Activated T-cell treated with anti-CD3 and anti-CD28 coated beads for 4 hours (primary cell): ENCODE measurements at regions not wholly inside any gene's neighbourhood (a gene's known extent, or its start where the extent isn't known, plus 50 kb on each side); places are given as distances from the start of the nearest gene placed in this dataset.

Experiments
- DNase-seq: peaks from one replicate; pipeline ENCODE4 v3.0.0-alpha.2; 2020

DNA sequence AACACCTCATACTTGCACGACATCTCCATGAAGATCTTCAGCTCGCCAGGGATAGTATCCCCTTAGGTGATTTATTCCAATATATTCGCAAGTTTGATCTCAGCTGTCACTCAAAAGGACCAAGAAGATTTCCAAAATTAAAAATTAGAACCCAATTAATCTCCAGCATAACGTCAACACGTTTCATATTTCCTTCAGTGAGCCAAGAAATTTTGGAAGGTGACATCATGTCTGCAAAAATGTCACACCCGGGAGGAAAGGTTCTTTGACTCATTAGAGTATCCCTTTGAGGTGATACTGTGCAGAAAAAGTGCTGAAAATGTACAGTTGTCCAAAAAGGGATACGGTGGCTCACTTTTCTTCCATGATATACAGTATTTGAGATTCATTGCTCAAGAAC is 569.6 kb downstream of the EFNB2 start:
- no peak for DNase-seq

DNA sequence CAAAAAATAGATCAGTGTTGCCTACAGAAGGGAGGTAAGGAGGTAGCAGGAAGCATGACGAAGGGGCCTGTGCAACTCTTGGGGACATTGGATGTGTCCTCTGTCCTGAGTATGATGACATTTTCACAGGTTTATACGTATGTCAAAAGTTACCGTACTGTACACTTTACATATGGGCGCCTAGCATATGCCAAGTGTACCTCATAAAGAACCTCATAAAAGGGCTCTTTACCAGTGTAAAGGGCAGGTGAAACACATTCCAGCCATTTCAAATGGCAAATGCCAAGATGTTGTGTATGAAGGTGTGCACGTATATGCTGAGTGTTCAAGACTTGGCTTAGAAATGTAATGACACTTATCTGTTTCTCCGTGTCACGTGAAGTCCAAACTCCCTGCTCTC is 573.4 kb downstream of the EFNB2 start:
- no peak for DNase-seq

DNA sequence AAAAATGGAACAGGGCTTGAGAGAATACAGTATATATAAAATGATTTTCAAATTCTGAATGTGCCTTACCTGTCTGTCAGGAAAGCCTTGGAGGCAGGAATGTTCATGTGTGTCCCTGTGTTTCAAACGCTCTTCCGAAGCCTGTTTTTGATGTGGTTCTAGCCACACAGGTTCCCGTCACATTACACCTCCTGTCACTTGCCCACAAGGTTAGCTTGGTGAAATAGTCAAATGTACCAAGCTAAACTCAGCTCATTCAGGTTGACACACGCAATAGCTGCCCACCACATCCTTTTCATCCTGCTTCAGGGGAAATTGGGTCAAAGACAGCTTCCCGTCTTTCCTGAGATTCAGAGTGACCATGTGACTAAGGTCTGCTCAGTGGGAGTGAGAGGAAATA is 574.0 kb downstream of the EFNB2 start:
- DNase-seq: no peak

GRCh38 chr13:105960326-105960725 is 575.1 kb downstream of the EFNB2 start:
- DNase-seq: no peak

GRCh38 chr13:105959876-105960275 is 575.6 kb downstream of the EFNB2 start:
- DNase-seq: no peak

- DNase-seq: no peak
Observed at GRCh38 chr13:105957769-105958438, 577.6 kb downstream of the EFNB2 start.

DNA sequence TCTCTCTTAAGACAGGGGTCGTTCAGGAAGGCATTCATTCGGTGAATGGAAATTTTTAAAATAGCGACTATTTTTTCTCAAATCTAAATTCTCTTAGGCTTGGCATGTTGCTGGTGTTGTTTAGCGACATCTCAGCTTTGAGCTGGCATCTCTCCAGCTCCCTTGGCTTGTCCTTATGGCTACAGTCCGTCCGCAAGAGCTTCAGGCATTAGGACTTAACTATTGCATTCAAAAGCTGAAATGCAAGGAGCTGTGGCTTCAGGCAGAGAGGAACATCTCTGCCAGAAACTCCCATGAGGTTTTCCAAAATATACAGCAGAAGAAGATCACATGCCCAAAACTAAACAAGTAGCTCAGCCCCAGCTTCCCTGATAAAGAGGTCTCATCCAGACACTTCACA is 578.5 kb downstream of the EFNB2 start:
- no peak for DNase-seq

GRCh38 chr13:105952973-105953290 is 582.5 kb downstream of the EFNB2 start:
- no peak for DNase-seq

DNA sequence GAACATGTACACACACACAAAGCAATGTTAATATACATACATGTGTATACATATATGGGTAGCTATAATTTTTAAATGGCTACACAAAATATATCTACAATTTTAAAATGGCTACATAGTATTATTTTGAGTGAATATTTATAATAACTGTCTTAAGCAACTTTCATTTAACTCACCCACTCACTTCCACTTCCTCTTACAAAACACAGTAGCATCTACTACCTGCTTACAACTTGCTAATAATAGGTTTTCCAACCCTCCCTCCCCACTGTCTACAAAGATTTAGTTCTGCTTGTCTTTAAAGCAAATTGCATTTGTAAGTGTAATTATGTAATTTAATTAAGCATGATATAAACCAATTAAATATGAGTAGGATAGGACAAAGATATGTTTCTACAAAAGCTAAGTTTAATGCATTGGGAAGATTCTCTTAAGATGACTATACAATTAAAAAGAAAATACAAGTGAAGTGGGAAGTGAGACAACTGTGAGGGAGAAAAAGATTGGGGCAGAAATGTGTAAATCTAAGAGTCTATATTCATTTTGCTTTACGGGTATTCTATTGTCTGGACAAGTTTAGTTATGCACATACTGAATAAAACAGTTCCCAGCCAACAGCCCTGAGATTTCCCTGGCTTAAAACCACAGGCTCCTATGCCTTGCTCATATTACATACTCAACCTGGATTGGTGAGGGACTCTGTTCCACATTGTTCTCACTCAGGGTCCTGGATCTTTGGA is 583.1 kb downstream of the EFNB2 start:
- no peak for DNase-seq

- DNase-seq: no peak
Observed at GRCh38 chr13:105948143-105948542, 587.3 kb downstream of the EFNB2 start.

DNA sequence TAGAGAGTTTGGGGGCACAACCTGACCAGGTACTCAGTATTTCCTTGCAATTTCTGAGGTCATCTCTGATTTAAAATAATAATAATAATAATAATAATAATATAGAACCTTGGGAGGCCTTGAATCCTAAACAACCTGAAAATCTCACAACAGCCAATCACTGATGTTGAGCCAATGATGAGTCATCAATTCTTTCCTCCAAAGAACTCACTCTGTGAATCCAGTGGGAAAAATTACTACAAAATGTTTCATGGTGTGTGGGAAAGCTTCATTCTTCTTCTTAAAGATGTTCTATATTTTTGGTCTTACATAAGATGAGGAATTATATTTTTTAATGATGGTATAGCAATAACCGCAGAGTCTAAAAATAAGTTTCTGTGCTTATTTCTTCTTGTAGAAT is 594.6 kb downstream of the EFNB2 start:
- DNase-seq: no peak

DNA sequence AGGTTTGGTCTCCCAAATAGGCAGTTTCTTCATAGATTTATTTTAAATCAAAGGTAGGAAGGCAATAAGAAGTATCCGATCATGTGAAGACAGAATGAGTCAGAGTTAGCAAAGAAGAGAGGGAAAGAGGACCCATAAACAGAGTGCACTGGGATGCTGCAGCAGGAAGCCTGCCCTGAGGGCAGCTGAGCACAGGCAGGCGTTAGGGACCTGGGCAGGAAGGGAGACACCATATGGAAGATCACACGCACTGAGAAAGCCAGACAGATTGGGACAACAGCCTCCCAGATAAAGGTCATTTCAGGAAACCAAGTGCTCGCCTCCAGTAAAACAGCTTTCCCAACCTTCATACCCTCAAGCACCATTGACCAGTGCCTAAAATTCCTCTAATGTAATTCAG is 598.0 kb downstream of the EFNB2 start:
- no peak for DNase-seq

DNA sequence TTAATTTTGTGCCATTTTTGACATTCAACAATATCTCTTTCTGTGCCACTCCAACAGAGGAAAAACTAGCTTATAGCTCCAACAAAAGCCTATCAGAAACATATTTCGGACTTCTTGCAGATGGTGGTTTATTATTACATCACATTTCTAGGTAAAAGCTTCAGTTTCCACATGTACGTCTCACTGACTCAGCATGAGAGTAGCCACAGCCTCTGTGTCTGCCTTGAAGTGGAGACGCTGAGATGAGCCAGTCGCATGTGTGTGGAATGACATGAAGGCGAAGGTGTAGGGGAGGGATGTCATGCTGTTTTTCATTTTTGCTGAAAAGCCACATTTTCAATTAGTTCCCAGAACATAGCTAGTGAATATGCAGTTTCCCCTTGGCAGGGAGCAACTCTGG is 598.6 kb downstream of the EFNB2 start:
- DNase-seq: no peak

- no peak for DNase-seq
Observed at GRCh38 chr13:105929505-105929904, 606.0 kb downstream of the EFNB2 start.

GRCh38 chr13:105928901-105929300 is 606.6 kb downstream of the EFNB2 start:
- no peak for DNase-seq

DNA sequence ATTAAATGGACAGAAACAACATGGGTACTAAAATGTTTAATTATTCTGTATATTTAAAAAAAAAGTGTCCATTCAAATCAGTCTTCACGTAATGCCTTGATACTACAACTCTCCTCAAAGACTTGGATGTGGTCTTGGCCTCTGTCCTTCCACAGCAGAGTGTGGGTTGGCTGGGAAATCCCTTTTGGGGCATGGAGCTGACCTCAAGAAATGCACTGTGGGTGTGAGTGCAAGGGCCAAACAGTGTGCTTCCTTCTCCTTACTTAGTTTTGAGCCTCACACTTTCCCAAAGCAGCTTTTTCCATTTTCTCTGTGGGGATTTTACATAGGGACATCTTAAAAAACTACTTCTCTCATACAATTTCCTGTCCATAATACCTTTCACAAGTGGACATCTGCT is 607.4 kb downstream of the EFNB2 start:
- DNase-seq: no peak

DNA sequence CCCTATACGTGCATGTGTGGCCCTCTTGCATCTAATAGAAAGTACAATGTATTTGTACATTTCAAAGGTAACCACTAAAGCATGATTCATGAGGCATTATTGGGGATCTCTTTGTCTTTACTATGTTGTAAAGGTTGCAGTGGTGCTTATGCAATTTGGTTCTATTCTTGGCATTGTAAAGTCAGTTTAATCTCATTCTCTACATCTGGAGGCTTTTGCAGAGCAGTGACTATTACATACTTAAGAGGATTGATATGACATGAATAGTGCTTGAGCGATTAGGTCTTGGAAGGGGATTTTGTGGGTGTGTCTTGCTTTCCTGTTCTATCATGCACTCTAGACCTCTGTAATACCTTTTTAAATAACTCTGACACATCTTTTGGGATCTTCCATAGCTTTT is 610.0 kb downstream of the EFNB2 start:
- no peak for DNase-seq

DNA sequence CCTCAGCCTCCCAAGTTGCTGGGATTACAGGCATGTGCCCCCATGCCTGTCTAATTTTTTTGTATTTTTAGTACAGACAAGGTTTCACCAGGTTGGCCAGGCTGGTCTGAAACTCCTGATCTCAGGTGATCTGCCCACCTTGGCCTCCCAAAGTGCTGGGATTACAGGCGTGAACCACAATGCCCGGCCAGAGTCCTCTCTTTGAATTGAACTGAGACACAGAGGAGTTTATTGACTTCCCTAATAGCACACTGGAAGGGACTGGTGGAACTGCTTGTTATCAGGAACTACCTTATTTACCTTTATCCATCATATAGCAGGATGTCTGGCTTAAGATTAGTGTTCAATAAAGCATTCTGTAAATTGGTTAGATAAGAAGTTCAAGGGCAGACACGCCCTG is 613.8 kb downstream of the EFNB2 start:
- DNase-seq: no peak

GRCh38 chr13:105920370-105920769 is 615.1 kb downstream of the EFNB2 start:
- DNase-seq: no peak

- DNase-seq: no peak
Observed at GRCh38 chr13:105918842-105919741, 616.4 kb downstream of the EFNB2 start.

- DNase-seq: no peak
Observed at GRCh38 chr13:105915146-105915850, 620.2 kb downstream of the EFNB2 start.

DNA sequence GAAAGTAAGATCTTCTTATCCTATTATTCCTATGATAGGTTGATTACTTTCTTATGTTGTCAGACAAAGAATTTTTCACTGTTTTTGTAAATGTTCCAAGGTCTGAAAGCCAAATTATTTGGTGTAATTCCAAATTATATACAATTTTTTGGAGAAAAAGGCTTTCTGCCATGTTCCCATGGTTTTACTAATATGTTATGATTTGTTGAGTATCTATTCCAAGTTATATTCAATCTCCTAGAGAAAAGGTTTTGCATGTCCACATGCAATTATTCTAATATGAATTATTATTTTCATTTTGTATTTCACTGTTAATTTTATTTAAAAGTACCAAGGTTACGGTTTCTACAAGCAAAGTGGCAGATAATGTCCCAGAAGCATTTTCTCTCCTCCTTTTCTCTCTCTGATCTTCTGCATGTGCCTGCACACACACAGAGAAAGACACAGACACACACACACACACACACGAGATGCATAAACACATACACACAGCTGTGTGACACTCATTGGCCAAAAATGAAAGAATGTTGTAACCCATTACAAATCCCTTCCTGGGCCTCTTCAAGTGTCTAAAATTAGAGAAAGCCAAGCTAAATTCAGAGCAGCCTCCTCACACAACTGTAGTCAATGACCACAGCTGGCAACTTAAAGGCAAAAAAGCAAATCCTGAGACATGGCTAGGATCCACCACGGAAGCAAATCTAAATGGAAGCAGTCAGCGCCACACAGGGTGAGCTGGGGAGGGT is 621.0 kb downstream of the EFNB2 start:
- no peak for DNase-seq

DNA sequence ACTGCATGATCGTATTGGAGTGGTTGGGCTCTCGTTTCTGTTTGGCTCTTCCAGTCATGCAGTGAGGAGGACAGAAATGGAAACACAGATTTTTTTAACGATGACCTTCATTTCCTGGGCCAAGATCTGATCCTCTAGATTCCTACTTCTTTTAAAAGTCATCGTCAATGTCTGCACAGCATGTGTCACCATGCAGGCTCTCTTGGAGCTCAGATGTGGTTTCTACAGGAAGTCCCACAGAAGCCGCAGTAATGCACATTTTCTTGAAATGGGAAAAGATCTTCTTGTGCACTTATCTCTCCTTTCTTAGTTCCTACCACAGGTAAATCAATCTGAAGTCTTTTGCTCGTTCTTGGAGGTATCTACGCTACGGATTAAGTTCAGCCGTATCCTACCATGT is 626.9 kb downstream of the EFNB2 start:
- no peak for DNase-seq
